ENCODE measurements at regions not wholly inside any gene's neighbourhood (a gene's known extent, or its start where the extent isn't known, plus 50 kb on each side); places are given as distances from the start of the nearest gene placed in this dataset.

- H2BK12ac ChIP-seq (ENCODE audit: insufficient read length, low read depth, low read length): no peak overlapping the region
- H2BK120ac ChIP-seq (ENCODE audit: low read depth, low read length, poor library complexity, severe bottlenecking): no peak overlapping the region
- H3K23me2 ChIP-seq (ENCODE audit: insufficient read length, low read depth, low read length, poor library complexity, severe bottlenecking): no peaks in the 10 kb centered on the region
- no peak overlapping the region for H3K14ac ChIP-seq (ENCODE audit: insufficient read depth, low read length)
- H4K20me1 ChIP-seq (ENCODE audit: control insufficient read depth, insufficient read depth, insufficient read length): no peaks in the 10 kb centered on the region
- no peak overlapping the region for H4K91ac ChIP-seq (ENCODE audit: insufficient read length, low read depth, low read length)
- no peak for DNase-seq
- no peak overlapping the region for H3K23ac ChIP-seq (ENCODE audit: insufficient read length, low read depth, low read length)
- no peak overlapping the region for H3K18ac ChIP-seq (ENCODE audit: insufficient read length, low read depth, low read length)
- no peak overlapping the region for H3K9ac ChIP-seq (ENCODE audit: extremely low read depth, insufficient read length, low read length)
- no peaks in the 10 kb centered on the region for H3K79me2 ChIP-seq (ENCODE audit: insufficient read depth, low read length)
- H2BK15ac ChIP-seq (ENCODE audit: low read depth, low read length): no peak overlapping the region
- no peak overlapping the region for H4K5ac ChIP-seq (ENCODE audit: insufficient read length, low read depth, low read length)
- H2BK20ac ChIP-seq (ENCODE audit: low read depth, low read length, poor library complexity, severe bottlenecking): no peak overlapping the region
- H3K36me3 Mint-ChIP-seq (ENCODE audit: insufficient read depth in 1 of 3, low read depth in 3 of 3): no peaks in the 10 kb centered on the region
- no peaks in the 10 kb centered on the region for H3K79me1 ChIP-seq (ENCODE audit: insufficient read depth, low read depth, low read length, poor library complexity, severe bottlenecking)
- no peaks in the 10 kb centered on the region for H3K27me3 Mint-ChIP-seq (ENCODE audit: low read depth)
- no peak overlapping the region for H2BK5ac ChIP-seq (ENCODE audit: insufficient read length, low read length)
- no CpG with 5 or more reads among the region's 2 CpGs for WGBS (ENCODE audit: extremely low coverage, insufficient read length, low lambda C conversion rate)
- no peaks in the 10 kb centered on the region for H3K27me3 ChIP-seq (ENCODE audit: insufficient read depth, low read length)
- H3K4me2 ChIP-seq (ENCODE audit: insufficient read depth, insufficient read length, low read length): no peak overlapping the region
- no peak overlapping the region for H4K8ac ChIP-seq (replicated peaks; ENCODE audit: insufficient read length, low read depth, low read length)
- TF ChIP-seq, protein P1, sequence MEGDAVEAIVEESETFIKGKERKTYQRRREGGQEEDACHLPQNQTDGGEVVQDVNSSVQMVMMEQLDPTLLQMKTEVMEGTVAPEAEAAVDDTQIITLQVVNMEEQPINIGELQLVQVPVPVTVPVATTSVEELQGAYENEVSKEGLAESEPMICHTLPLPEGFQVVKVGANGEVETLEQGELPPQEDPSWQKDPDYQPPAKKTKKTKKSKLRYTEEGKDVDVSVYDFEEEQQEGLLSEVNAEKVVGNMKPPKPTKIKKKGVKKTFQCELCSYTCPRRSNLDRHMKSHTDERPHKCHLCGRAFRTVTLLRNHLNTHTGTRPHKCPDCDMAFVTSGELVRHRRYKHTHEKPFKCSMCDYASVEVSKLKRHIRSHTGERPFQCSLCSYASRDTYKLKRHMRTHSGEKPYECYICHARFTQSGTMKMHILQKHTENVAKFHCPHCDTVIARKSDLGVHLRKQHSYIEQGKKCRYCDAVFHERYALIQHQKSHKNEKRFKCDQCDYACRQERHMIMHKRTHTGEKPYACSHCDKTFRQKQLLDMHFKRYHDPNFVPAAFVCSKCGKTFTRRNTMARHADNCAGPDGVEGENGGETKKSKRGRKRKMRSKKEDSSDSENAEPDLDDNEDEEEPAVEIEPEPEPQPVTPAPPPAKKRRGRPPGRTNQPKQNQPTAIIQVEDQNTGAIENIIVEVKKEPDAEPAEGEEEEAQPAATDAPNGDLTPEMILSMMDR (conservative IDR thresholded peaks at IDR 0.05): no peak
- peaks cover 0 to 4% of the 10 kb centered on the region in 2 experiments; a peak in 1 of 5 replicates for H3K9me3 Mint-ChIP-seq
- H3K9me3 ChIP-seq (ENCODE audit: control insufficient read depth, low read depth, low read length): no peaks in the 10 kb centered on the region
- no peak overlapping the region for H3K4ac ChIP-seq (ENCODE audit: low read depth, low read length)
- no peak overlapping the region for H2AK5ac ChIP-seq (ENCODE audit: insufficient read length, low read length)
- no peak overlapping the region for H3K27ac ChIP-seq (ENCODE audit: insufficient read length, low read depth, low read length)
- no peak overlapping the region for H3K56ac ChIP-seq (ENCODE audit: insufficient read length, low read depth, low read length)
- H3K4me3 Mint-ChIP-seq: no peak overlapping the region
- H2AFZ ChIP-seq (ENCODE audit: low read length): no peak overlapping the region
- H3K4me1 ChIP-seq (ENCODE audit: insufficient read depth, low read length): peaks cover 4% of the 10 kb centered on the region; the same call in 1 of the 2 replicates
- H3K4me1 Mint-ChIP-seq: peaks cover 6 to 10% of the 10 kb centered on the region in 2 experiments
- no peak overlapping the region for H3T11ph ChIP-seq (ENCODE audit: low read length)
- H3K27ac Mint-ChIP-seq: no peak overlapping the region
Measured at GRCh38 chr12:87382436-87382835, 646.8 kb downstream of the C12orf50 start.
